Stimulated activated CD4-positive, alpha-beta T cell treated with anti-CD3 and anti-CD28 coated beads, Interleukin-2, amount 100 ng/mL, for 4 hours (primary cell): ENCODE measurements at regions not wholly inside any gene's neighbourhood (a gene's known extent, or its start where the extent isn't known, plus 50 kb on each side); places are given as distances from the start of the nearest gene placed in this dataset.

Experiments used
- DNase-seq: peaks from one replicate; pipeline ENCODE4 v3.0.0-alpha.2; 2020; ENCODE audit warnings: low read depth

DNA sequence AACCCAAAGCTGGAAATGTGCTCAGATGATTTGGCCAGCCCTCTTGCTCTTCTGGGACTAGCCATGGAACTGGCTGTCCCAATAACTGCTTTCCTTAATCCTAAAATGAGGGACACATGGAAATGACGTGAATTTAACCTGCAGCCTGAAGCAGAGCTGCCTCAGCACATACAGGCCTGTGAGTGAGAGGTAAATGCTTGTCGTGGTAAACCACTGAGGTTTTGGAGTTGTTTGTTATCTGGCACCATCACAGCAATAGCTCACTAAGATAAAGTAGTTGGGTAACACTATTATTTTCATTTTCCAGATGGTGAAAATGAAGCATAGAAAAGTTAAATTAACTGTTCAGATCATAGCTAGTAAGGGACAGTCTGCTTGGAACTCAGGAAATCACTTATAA lies 333.4 kb upstream of the CHD6 start:
- DNase-seq = no peak

DNA sequence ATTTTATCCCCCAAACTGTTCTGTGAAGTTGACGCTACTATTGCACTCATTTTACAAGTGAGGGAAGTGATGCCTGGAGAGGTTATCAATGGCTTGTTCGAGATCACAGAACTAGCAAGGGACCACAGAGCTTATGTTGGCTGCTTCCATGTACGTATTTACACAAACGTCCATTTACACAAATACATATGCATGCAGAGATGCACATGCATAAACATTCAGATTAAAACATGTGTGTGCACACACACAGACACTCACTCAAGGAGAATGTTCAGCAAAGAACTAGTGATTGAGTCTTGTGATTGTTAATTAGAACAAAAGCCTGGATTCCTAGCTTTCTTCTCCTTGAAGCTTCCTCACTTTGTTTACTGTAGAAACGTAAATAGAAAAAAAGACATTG lies 321.5 kb upstream of the CHD6 start:
- no peak for DNase-seq

DNA sequence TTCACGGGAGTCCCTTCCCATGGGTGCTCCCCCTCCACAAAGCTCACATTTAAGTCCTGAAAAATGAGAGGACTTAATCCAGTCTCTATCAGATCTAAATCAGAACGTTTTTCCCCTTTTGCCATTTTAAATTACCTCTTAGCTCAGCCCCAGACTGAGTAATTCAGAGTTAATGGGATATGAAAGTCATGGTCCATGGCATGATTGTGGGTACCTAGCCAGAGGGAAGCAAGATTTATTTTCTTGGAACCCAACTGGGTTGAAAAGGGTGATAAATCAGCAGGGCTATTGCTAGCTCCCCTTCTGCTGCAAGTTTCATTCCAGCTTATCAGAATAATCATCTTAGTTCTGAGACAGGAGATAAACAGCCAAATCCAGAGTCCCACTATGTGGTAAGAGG lies 320.2 kb upstream of the CHD6 start:
- no peak for DNase-seq

DNA sequence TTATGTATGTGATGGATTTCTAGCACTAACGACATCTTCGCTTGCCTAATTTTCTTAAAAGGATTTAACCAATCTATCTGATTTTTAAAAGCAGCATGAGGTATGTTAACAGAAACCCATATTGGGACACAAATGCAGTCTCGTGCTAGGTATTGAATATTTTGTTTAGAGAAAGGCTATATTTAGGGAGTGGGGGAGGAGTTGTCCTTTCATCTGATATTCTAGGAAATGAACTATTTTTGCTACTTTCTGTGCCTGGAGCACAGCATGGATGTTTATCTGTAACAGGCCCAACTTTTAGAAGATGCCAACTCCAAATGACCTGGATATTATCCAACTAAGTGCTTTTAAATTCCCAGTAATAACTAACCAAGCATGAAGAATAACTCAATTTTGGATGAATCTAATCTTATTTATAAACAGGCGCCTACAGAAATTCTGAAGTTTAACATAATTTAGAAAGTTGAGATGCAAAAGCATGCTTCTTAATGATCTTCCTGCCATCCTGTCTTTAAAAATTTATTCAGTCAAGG lies 317.1 kb upstream of the CHD6 start:
- DNase-seq = no peak

DNA sequence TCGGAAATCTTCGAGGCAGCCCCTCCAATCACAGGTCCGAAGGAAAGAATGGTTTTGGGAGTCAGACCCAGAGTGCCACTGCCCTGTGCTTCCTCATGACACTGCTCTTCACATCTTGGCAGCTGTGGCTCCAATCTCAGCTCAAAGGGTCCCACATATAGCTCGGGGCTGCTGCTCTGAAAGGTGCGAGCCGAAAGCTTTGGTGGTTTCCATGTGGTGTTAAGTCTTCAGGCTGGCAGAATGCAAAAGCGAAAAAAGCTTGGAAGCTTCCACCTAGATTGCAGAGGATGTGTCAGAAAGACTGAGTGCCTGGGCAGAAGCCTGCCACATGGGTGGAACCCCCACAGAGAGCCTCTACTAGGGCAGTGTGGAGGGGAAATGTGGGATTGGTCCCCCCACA lies 314.3 kb upstream of the CHD6 start:
- DNase-seq = no peak

DNA sequence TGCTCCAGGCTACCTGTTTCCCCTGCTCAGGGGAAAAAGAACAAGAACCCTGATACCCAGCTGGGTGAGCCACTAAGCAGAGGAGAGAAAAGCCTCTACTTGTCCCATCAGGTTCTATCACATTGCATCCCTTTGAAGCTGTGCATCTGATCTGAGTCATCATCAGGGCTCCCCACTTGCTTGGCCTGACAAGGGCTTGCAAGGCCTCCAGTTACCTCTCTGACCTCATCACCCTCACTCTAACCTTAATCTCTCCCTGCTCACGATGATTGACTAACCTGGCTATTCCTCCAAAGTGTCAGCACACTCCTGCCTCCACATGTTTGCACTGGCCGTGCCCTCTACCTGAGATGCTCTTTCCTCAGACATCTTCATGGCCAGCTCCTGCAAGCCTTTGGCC lies 309.5 kb upstream of the CHD6 start:
- DNase-seq = no peak

DNA sequence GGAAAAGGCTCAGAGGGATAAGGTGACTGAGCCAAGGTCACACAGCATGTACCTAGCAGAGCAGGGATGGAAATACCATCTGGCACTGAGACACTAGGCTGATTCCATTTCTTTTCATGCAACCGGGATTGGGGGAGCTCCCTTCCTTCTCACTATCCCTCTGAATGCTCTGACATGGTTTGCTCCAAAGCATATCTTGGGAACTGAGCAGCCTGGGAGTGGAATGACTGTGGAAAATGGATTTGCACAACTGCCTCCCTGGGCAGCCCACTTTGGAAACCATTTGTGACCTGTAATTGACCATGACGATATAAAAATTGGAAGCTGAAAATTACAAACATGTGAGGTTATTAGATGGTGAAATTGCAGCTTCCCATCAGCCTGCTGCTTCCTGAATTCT lies 309.0 kb upstream of the CHD6 start:
- no peak for DNase-seq

DNA sequence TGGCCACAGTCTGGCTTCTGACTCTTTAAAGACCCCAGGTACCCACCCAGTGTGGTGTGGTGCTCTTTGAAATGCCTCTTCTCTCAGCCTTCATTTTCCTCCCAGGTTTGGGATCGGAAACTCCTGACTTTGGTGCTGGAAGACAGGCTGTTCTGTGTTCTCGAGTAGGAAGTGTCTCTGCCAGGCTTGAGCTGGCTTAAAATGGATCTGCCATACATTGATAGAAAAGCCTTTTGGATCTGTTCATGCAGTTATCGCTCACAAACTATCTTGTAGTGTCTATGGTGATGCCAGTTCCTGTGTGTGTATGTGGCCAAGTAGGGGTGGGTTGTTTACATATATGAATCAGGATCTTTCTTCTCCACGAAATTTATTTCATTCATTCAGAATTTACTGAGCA lies 307.3 kb upstream of the CHD6 start:
- DNase-seq = no peak

DNA sequence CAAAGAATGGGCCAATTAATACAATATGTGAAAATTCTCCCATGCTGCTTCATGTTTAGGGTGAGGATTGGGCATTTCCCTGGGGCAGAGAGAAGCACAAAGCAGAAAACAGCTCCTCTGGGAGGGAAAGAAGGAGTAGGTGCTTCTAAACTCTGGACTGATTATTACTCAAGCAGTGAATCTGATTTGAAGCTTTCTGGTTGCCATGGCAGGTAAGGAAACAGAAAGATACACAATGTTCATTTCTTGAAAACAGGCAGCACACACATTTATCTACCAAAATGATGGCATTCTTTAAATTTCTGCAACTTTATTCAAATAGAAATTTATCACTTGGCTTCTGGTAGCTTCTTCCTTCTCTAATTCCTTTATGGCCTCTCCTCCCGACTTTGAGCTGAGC lies 305.4 kb upstream of the CHD6 start:
- no peak for DNase-seq

DNA sequence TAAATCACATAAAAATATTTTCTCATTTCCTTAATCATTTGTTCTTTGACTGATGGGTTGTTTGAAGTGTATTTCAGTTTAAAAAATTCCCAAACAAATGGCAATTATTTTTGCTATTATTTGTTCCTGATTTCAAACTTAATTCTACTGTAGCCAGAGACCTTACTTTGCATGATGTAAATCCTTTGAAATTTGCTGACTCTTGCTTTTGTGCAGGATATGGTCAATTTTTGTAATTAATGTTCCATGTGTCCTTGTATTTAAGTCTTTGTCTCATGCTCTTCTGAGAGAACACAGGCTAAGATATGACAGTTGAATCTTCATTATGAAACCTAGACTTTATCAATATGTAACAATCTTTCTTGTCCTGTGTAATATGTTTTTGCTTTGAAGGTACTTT lies 295.0 kb upstream of the CHD6 start:
- DNase-seq = no peak

DNA sequence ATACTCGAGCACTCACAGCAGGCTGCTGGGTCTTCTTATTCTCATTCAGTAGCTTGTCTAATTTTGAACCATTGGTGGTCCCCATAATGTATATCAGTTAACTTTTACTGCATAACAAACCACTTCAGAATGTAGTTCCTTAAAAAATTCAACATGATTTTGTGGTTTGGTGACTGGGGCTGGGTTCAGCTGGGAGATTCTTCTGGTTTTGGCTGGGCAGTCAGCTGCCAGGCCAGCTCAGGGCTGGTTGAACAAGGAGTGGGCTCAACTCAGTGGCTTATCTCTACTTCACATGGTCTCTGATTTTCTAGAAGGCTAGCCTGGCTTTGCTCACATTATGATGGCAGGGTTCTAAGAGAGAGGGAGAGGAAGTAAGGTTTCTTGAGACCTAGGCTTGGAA lies 292.4 kb upstream of the CHD6 start:
- no peak for DNase-seq

DNA sequence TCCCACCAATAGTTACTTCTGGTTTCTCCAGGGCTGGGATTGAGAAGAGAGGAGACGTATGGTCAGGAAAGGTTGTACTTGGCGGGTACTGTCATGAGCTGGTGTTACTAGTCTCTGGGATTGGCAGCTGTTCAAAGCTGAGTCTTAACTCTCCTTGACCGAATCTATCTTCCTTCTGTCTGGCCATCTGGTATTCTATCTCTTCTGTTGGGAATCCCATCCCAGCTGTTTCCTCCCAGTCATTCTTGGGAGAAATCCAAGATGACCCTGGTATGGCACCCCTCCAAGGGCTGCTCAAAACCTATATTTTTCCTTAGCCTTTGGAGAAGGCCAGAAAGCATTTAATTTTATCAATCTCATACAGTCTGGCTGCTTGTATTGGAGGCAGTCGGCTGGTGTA lies 287.0 kb upstream of the CHD6 start:
- DNase-seq = no peak

DNA sequence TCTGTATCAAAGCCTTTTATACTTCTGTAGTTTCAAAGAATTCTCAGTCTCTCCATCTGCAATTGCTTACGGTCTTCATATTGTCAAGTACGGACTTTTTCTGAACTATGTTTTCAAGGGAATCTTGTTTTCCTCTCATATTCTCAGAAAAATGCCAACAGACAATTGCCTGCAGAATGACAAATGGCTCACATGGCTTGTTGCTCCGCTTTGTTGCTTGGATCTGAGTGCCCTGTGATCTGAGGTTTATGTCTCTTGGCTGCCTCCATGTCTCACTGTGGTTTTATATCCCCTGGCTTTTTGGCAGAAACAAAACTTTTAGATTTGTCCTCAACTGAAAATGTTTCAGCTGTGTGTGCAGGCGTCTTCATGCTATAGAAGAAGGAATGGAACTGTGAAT lies 285.4 kb upstream of the CHD6 start:
- no peak for DNase-seq

DNA sequence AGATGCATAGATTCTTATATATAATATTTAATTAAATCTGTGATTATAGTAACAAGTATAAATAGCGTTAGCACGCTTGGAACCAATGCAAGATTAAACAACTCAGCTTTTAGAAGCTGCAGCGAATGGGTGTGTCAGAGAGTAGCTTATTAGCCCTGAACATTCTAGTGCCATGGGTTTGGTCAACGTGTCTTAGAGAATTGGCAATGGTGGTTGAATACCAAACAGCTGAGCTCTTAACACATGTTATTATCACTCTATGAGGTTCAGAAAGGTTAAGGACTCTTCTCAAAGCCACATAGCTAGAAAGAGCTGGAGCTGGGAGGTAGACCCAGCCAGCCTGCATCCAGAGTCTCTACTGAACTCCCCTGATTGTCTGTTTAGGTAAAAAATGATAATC lies 284.2 kb upstream of the CHD6 start:
- no peak for DNase-seq

DNA sequence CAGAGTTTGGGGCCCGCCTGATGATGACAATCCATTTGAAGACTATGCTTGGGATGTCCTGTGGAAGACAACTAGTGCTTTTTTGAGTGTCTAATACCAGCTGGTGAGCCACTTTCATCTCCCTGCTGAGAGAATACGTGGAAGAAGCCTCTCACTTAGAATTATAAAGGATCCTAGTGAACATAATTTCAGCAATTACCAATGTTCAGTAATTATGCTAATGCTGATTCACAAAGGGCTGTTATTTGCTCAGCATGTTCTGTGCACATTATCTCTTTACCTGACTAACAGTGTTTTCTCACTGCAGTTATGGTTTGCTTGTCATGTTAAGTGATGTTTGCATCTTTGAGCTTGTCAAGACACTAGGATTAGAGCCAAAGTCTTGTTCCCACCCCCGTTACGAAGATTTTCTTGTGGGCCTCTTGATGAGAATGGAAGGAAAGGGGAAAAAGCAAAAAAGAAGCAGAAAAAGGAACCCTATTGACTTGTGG lies 282.1 kb upstream of the CHD6 start:
- no peak for DNase-seq

DNA sequence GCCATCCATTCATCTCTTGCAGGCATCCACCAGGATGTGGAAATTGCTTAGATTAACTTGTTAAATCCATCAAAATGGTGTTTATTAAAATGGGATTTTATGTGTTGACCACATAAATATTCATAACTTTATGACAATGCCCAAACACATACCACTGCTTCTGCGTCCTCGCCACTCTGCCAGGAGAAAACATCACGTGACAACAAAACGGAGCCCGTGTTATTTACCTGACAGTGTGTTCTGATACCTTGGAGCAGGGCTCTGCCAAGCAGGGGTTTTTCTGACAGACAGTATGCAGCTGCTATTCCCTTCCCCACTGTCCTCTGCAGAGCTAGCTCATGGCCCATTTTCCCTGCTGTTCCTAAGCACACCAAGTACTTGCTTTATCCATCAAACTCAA lies 279.5 kb upstream of the CHD6 start:
- no peak for DNase-seq

DNA sequence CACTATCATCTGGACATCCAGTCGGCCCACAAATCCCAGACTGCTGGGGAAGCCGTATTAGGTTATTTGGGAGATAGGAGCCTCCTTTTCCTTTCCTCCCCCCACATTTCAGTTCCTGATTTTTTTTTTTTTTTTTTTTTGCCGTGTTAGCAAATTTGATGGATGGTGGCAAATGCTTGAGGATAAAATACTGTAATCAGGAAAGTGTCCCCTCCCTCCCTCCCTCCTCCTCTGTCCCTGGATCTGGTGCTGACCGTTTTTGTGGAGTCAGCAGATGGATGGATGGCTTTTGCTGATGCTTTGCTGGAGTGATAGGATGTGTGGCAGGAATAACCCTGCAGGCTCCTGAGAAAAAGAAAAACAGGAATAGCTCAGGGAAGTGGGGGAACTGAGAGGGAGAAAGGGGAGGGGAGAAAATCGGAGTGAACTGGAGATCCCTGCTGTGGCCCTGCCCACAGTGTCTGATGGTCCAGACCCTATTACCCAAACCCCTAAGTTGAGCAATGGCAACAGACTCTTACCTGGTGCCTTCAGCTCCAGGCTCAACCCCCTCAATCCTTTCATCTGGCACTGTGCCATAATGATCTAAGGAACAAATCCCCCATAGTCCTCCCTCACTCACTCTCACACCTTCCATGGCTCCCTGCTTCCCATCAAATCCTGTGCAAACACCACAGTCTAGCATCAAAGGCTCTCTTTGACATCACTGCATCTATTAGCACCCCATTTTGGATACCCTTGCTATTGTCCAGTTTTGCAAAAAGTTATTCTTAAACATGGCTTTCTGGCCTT lies 277.3 kb upstream of the CHD6 start:
- DNase-seq = no peak

DNA sequence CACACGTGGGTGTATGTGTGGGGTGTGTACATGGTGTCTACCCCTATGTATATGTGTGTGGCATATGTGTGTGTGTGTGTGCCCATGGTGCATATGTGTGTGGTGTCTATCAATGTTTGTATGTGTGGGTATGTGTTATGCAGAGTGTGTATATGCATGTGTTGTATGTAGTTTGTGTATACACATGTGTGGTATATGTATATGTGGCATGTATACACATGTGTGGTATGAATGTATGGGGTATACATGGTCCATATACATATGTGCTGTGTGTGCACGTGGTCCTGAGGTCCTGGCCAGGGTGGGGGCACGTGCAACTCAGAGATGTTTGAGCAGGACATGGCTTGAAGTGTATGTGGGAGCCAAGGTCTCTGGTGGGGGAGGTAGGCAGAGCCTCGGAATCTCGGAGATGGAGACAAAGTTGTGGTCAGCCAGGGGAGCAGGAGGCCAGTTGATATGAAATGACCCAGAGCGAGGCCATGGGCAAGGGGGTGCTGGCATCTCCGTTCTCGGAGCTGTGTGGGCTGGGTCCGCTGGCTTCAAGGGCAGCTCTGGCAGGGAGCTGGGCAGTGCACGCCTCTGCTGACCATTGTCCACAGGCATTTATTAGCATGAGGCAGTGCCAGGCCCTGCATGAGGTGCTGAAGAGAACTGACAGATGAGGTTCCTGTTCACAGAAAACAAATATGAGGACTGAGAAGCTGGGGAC lies 276.2 kb upstream of the CHD6 start:
- DNase-seq = no peak

DNA sequence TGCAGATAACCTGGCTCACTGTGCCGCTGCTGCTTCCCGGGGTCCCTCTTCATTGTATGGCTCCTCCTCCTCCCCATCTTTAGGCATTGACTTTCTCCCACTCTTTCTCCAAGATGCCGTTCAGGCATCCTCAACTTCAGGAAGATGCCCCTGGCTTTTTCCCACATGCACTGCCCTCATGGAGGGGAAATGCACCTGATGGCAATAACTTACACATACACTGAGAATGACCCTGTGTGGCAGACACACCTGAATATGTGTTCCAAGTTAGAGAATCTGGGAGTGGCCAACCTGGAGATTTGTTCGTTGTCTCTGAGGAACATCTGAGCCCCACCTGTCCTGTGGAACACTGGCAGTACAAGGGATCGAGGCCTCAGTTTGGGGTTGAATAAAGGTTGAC lies 273.9 kb upstream of the CHD6 start:
- DNase-seq = no peak

DNA sequence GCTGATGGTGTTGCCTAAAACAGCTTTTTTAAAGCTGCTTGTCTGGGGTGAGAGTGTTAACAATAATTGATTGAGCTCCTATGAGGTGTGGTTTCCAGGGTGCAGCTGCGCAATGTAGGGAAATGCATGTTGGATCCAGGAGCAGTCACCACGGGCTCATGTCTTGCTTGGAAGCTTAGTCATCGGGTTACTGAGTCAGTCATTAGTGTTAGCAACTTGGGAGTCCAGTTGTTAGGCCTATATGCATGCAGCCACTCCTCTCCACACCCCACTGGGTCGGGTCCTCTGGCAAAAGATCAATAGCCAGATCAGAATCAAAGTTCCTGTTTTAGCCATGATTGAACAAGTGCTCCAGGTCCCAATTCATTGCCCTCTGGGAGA lies 271.7 kb upstream of the CHD6 start:
- no peak for DNase-seq

DNA sequence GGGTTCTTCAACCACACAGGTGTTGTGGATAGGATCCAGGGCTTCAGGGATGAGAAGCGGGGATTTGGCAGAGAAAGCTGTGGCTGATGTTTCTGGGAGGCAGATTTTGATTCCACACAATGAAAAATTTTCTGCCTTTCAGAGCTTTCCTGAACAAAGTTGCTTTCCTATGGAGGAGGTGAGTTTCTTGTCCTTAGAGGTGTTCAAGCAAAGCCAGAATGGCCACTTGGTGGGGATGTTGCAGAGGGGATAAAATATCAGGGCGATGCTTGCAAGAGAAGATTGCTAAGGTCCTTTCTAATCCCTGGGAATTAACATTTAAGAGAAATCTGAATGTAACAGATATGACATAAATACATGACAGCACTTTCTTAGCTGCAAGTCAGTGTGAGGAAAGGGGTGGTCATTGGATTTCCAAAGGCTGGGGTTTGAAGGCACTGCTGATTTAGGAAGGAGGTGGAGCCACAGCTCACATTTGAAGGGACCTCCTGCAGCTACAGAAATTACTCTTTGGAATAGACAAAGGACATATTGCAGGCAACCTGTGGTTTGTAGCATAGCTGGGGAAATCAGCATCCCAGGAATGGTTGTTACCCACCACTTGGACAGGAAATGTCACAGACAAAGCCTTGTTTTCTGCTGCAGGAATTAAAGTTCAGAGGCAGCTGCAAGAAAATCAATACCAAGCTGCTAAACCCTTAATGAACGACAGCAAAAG lies 271.1 kb upstream of the CHD6 start:
- DNase-seq = no peak

DNA sequence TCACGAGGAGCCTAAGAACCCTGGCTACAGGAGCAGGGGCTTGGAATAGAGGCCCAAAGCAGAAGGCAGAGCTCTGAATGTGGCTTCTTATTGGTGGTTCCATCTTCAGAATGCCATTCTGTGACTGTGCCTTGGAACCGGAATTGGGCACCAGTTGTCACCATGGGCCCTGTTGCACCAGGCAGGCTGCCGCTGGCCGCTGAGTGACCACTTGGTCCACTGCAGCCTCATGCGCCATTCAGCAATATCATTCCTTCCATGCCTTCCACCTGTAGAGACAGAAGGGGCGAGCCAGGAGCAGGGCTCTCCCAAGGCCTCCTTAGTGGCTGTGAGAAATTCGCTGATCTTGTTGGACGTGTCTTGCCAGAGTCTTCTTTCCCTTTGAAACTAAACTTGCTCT lies 270.3 kb upstream of the CHD6 start:
- DNase-seq = no peak

DNA sequence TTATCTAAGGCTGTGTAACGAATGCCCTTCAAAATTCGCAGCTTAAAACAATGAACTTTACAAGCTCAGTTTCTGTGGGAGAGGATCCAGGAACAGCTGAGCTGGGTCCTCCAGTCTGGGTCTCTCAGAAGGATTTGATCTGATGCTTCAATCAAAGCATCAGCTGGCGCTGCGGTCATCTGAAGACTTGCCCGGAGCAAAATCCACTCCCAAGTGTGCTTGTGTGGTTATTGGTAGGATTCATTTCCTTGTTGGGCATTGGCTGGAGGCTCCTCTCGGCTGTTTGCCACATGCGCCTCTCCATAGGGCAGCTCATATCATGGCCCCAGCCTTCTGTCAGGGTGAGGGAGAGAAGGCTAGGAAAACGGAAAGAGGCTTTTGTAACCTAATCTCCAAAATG lies 269.3 kb upstream of the CHD6 start:
- DNase-seq = no peak
